ENCODE measurements at regions not wholly inside any gene's neighbourhood (a gene's known extent, or its start where the extent isn't known, plus 50 kb on each side); places are given as distances from the start of the nearest gene placed in this dataset.
A peak's percentile ranks its signal among the peaks of the same experiment; 100 is the strongest.

DNA sequence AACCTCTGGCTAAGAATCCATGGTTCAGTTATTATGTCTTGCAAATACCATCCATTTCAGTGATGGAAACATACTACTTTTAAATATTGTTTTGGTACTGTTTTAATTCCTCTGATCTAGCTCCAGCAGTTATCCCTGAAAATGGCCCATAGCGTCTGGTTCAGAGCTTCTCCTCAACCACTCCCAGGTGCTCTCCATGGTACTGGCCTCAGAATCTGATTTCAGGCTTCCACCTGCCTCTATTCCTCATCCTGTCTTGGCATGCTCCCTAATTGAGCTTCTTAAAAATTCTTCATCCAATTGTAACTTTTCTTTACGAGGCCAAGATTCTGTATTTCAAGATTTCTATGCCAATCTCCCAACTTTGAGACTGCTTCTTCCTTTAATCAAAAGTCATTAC, 236.3 kb downstream of the HTR7 start:
- Histone ChIP-seq H3K27me3 (ENCODE audit: control insufficient read depth, insufficient read depth, low read length) (no peaks in the 10 kb centered on the region), H2AFZ (no peak overlapping the region), H3K4me1 (peaks cover 16% of the 10 kb centered on the region), H3K9ac (no peak overlapping the region), H3K27ac (no peak overlapping the region), H3K79me2 (peaks cover 23% of the 10 kb centered on the region), H3K36me3 (ENCODE audit: control insufficient read depth, insufficient read depth, low read length) (no peaks in the 10 kb centered on the region), H3K4me3 (ENCODE audit: low read depth, low read length) (no peak overlapping the region), H3K9me3 (ENCODE audit: control insufficient read depth, low read length) (no peaks in the 10 kb centered on the region), H3K4me2 (ENCODE audit: low read length) (no peak overlapping the region)
- TF ChIP-seq, protein P1, sequence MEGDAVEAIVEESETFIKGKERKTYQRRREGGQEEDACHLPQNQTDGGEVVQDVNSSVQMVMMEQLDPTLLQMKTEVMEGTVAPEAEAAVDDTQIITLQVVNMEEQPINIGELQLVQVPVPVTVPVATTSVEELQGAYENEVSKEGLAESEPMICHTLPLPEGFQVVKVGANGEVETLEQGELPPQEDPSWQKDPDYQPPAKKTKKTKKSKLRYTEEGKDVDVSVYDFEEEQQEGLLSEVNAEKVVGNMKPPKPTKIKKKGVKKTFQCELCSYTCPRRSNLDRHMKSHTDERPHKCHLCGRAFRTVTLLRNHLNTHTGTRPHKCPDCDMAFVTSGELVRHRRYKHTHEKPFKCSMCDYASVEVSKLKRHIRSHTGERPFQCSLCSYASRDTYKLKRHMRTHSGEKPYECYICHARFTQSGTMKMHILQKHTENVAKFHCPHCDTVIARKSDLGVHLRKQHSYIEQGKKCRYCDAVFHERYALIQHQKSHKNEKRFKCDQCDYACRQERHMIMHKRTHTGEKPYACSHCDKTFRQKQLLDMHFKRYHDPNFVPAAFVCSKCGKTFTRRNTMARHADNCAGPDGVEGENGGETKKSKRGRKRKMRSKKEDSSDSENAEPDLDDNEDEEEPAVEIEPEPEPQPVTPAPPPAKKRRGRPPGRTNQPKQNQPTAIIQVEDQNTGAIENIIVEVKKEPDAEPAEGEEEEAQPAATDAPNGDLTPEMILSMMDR (IDR thresholded peaks at IDR 0.05) = no peak

DNA sequence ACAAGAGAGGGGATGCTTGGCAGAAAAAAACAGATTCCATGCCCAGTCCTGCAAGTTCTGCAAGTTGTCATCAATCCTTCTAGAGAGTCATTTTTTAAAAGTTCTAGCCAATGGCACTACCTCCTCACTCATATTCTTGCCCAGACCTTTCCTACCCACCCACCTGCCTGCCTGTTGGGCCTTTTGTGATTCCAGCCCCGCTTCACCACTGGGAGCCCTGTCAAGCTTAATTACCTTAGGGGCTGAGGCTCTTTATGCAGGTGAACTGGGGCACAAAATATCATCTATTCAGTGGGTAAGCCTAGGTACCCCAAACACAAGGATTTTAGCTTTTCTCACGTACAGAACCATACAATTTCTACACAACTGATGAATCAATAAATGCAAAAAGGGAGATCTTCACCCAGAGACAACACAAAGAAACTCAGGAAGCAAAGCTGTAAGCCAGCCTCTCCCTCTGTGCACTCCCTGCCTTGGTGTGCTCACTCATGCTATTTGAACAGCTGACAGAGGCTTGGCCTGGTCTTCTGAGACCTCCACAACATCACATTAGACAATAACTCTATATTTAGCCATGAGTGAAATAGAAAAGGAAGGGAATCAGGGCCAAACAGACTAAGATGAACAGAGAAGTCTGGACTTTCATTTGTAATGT, 222.6 kb downstream of the HTR7 start:
- H3K4me3 ChIP-seq (ENCODE audit: low read depth, low read length) = no peak overlapping the region
- H3K27ac ChIP-seq = no peak overlapping the region
- no peaks in the 10 kb centered on the region for H3K36me3 ChIP-seq (ENCODE audit: control insufficient read depth, insufficient read depth, low read length)
- peaks cover 15% of the 10 kb centered on the region for H3K79me2 ChIP-seq
- H3K9me3 ChIP-seq (ENCODE audit: control insufficient read depth, low read length) = no peaks in the 10 kb centered on the region
- H3K4me2 ChIP-seq (ENCODE audit: low read length) = no peak overlapping the region
- H2AFZ ChIP-seq = no peak overlapping the region
- TF ChIP-seq, protein P1 (IDR thresholded peaks at IDR 0.05) = no peak
- no peaks in the 10 kb centered on the region for H3K27me3 ChIP-seq (ENCODE audit: control insufficient read depth, insufficient read depth, low read length)
- no peak overlapping the region for H3K9ac ChIP-seq
- peaks cover 25% of the 10 kb centered on the region for H3K4me1 ChIP-seq

DNA sequence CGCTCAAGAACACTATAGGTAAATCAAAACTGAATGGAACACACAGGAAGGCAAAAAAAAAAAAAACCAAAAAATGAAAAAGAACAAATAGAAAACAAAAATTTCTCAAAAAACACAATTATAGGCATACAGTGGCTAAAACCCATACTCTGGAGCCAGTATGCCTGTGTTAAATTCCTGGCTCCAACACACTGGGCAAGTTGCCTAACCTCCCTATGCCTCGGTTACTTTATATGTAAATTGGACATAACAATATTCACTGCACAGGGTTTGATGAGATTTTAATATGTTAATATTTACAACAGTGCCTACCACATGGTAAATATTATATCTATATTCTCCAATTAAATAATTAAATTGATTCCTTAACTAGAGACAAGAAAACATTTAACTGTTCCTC, 217.1 kb downstream of the HTR7 start:
- no peak overlapping the region for H3K4me2 ChIP-seq (ENCODE audit: low read length)
- no peaks in the 10 kb centered on the region for H3K27me3 ChIP-seq (ENCODE audit: control insufficient read depth, insufficient read depth, low read length)
- H3K36me3 ChIP-seq (ENCODE audit: control insufficient read depth, insufficient read depth, low read length) = no peaks in the 10 kb centered on the region
- H3K27ac ChIP-seq = peak overlapping the region; percentile 84
- H3K9ac ChIP-seq = no peak overlapping the region
- H3K4me1 ChIP-seq = peaks cover 43% of the 10 kb centered on the region
- H3K79me2 ChIP-seq = peaks cover 10% of the 10 kb centered on the region
- TF ChIP-seq, protein P1 (IDR thresholded peaks at IDR 0.05) = no peak
- no peak overlapping the region for H2AFZ ChIP-seq
- no peaks in the 10 kb centered on the region for H3K9me3 ChIP-seq (ENCODE audit: control insufficient read depth, low read length)
- H3K4me3 ChIP-seq (ENCODE audit: low read depth, low read length) = no peak overlapping the region

DNA sequence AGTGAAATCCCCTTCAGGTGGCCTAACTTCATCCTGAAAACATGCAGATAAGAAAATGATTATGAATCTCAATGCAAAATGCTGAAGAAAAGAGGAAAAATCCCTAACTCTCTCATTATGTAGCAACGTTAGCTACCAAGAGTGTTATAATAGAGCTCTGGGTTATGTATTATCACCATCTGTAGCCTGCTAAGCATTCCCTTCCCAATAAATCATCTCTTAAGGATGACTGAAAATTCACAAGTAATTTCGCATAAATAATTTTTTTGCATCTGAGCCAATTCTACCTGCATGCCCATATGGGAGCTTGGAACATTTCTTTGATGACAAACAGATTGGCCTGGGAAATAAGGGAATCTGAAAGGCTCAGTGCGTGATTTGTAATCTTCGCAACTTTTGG, 216.1 kb downstream of the HTR7 start:
- Histone ChIP-seq H3K27me3 (ENCODE audit: control insufficient read depth, insufficient read depth, low read length) (no peaks in the 10 kb centered on the region), H3K9me3 (ENCODE audit: control insufficient read depth, low read length) (no peaks in the 10 kb centered on the region), H3K79me2 (peaks cover 5% of the 10 kb centered on the region), H2AFZ (peak overlapping the region; percentile 5), H3K4me1 (peaks cover 34% of the 10 kb centered on the region), H3K4me2 (ENCODE audit: low read length) (peak overlapping the region; percentile 15), H3K27ac (peak overlapping the region; percentile 84), H3K9ac (no peak overlapping the region), H3K36me3 (ENCODE audit: control insufficient read depth, insufficient read depth, low read length) (no peaks in the 10 kb centered on the region), H3K4me3 (ENCODE audit: low read depth, low read length) (no peak overlapping the region)
- TF ChIP-seq, protein P1 (IDR thresholded peaks at IDR 0.05) = no peak

DNA sequence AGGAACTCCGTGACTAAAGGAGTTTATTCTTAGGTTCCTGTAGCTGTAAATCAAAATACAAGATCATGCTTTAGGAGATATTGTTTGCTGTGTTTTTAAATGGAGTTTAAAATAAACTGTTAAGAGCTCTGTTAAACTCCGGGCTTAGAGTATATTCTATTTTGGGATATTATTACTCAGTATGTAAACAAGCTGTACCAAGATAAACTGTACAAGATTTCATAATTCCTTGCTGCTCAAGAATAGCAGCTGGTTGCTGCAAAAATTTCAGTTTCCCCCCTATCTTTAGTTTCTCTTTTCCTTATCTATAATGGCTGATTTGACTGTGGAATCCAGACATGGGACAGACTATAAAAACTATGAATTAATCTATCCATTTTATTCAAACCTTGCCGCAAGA, 215.7 kb downstream of the HTR7 start:
- Histone ChIP-seq H3K9ac (no peak overlapping the region), H3K4me2 (ENCODE audit: low read length) (peak overlapping the region; percentile 15), H2AFZ (peak overlapping the region; percentile 5), H3K9me3 (ENCODE audit: control insufficient read depth, low read length) (no peaks in the 10 kb centered on the region), H3K27me3 (ENCODE audit: control insufficient read depth, insufficient read depth, low read length) (no peaks in the 10 kb centered on the region), H3K79me2 (peaks cover 5% of the 10 kb centered on the region), H3K4me3 (ENCODE audit: low read depth, low read length) (no peak overlapping the region), H3K4me1 (peaks cover 34% of the 10 kb centered on the region), H3K36me3 (ENCODE audit: control insufficient read depth, insufficient read depth, low read length) (no peaks in the 10 kb centered on the region), H3K27ac (peak overlapping the region; percentile 84)
- TF ChIP-seq, protein P1 (IDR thresholded peaks at IDR 0.05) = no peak

All from parathyroid adenoma (tissue), 2 donors.